HEK293 (cell line): ENCODE measurements at regions not wholly inside any gene's neighbourhood (a gene's known extent, or its start where the extent isn't known, plus 50 kb on each side); places are given as distances from the start of the nearest gene placed in this dataset.

Source experiments
- CTCF ChIA-PET: fragments of 350-600 bp; formaldehyde crosslinking; extraction: SDS; loops from one replicate; lab custom pipeline; 2021; ENCODE audit warnings: antibody characterized with exemption; lab: Yijun Ruan, JAX
- POLR2A ChIA-PET: fragments of 300-600 bp; formaldehyde crosslinking; extraction: SDS; loops from one replicate; lab custom pipeline; 2020; ENCODE audit warnings: antibody characterized with exemption, inconsistent platforms; lab: Yijun Ruan, JAX
- H3K27ac ChIP-seq: fragments of 200-500 bp; sonication (Bioruptor generic); 2 replicates; pipeline ENCODE4 v1.5.1; 2014; ENCODE audit warnings: low read depth, low read length, control low read depth, inconsistent platforms; ENCODE audit errors: extremely low read depth
- H3K36me3 ChIP-seq, 2 experiments: fragments of 200-500 bp in 1 of 2; sonication (Bioruptor generic) in 1 of 2; 1 replicate in 1 of 2; 2 replicates in 1 of 2; pipeline ENCODE4 v1.5.1; 2014 to 2017; ENCODE audit warnings: inconsistent platforms in 2 of 2, low read length in 2 of 2; ENCODE audit not compliant: control insufficient read depth in 2 of 2, insufficient read depth in 1 of 2
- H3K4me1 ChIP-seq: fragments of 200-500 bp; sonication (Bioruptor generic); 2 replicates; pipeline ENCODE4 v1.5.1; 2014; ENCODE audit warnings: mild to moderate bottlenecking, low read length, inconsistent platforms; ENCODE audit not compliant: control insufficient read depth, insufficient read depth
- H3K4me3 ChIP-seq: 2 replicates; pipeline ENCODE4 v1.5.1; 2011; ENCODE audit warnings: low read depth, mild to moderate bottlenecking, control low read depth, low read length, moderate library complexity
- H3K9me3 ChIP-seq: fragments of 200-500 bp; sonication (Bioruptor generic); 2 replicates; pipeline ENCODE4 v1.5.1; 2014; ENCODE audit warnings: low read depth, low read length, inconsistent platforms; ENCODE audit not compliant: control insufficient read depth, insufficient read depth
- IKZF3 ChIP-seq: fragments of 450-650 bp; IDR thresholded peaks from 2 replicates; pipeline ENCODE4 v1.5.0; 2018; ENCODE audit warnings: missing biosample characterization, mild to moderate bottlenecking, missing genetic modification characterization, moderate library complexity
- KLF10 ChIP-seq: fragments of 450-650 bp; IDR thresholded peaks from 2 replicates; pipeline ENCODE4 v1.5.1; 2018; ENCODE audit warnings: missing biosample characterization, mild to moderate bottlenecking, missing genetic modification characterization
- KLF9 ChIP-seq: fragments of 450-650 bp; formaldehyde crosslinking; IDR thresholded peaks from 2 replicates; pipeline ENCODE4 v1.5.1; 2016; ENCODE audit warnings: missing biosample characterization, missing genetic modification characterization, low read depth
- MZF1 ChIP-seq: fragments of 450-650 bp; formaldehyde crosslinking; IDR thresholded peaks from 2 replicates; pipeline ENCODE4 v1.5.1; 2017; ENCODE audit warnings: missing biosample characterization, missing genetic modification characterization, borderline replicate concordance
- OVOL3 ChIP-seq: fragments of 450-650 bp; formaldehyde crosslinking; IDR thresholded peaks from 2 replicates; pipeline ENCODE4 v1.5.1; 2016; ENCODE audit warnings: missing biosample characterization, missing genetic modification characterization
- SCRT2 ChIP-seq: fragments of 450-650 bp; formaldehyde crosslinking; IDR thresholded peaks from 2 replicates; pipeline ENCODE4 v1.5.1; 2016; ENCODE audit warnings: missing biosample characterization, missing genetic modification characterization
- ZBTB17 ChIP-seq: fragments of 450-650 bp; formaldehyde crosslinking; IDR thresholded peaks from 2 replicates; pipeline ENCODE4 v1.5.1; 2016; ENCODE audit warnings: missing biosample characterization, missing genetic modification characterization
- ZBTB20 ChIP-seq: fragments of 450-650 bp; formaldehyde crosslinking; IDR thresholded peaks from 2 replicates; pipeline ENCODE4 v1.5.1; 2016; ENCODE audit warnings: missing biosample characterization, missing genetic modification characterization
- ZBTB48 ChIP-seq: fragments of 450-650 bp; formaldehyde crosslinking; IDR thresholded peaks from 2 replicates; pipeline ENCODE4 v1.5.1; 2016; ENCODE audit warnings: missing biosample characterization, missing genetic modification characterization
- ZNF112 ChIP-seq: fragments of 450-650 bp; formaldehyde crosslinking; IDR thresholded peaks from 2 replicates; pipeline ENCODE4 v1.5.0; 2017; ENCODE audit warnings: missing biosample characterization, missing genetic modification characterization
- ZNF114 ChIP-seq: fragments of 450-650 bp; formaldehyde crosslinking; IDR thresholded peaks from 2 replicates; pipeline ENCODE4 v1.5.0; 2017; ENCODE audit warnings: missing biosample characterization, missing genetic modification characterization
- ZNF140 ChIP-seq: fragments of 450-650 bp; formaldehyde crosslinking; IDR thresholded peaks from 2 replicates; pipeline ENCODE4 v1.5.1; 2016; ENCODE audit warnings: missing biosample characterization, missing genetic modification characterization
- ZNF16 ChIP-seq: fragments of 450-650 bp; formaldehyde crosslinking; IDR thresholded peaks from 2 replicates; pipeline ENCODE4 v1.5.1; 2016; ENCODE audit warnings: low read depth, missing biosample characterization, missing genetic modification characterization
- ZNF280C ChIP-seq: fragments of 450-650 bp; formaldehyde crosslinking; IDR thresholded peaks from 2 replicates; pipeline ENCODE4 v1.5.1; 2016; ENCODE audit warnings: missing biosample characterization, missing genetic modification characterization
- ZNF302 ChIP-seq: fragments of 450-650 bp; formaldehyde crosslinking; IDR thresholded peaks from 2 replicates; pipeline ENCODE4 v1.5.1; 2016; ENCODE audit warnings: missing biosample characterization, missing genetic modification characterization, low read depth
- ZNF423 ChIP-seq: fragments of 450-650 bp; formaldehyde crosslinking; IDR thresholded peaks from 2 replicates; pipeline ENCODE4 v1.5.1; 2016; ENCODE audit warnings: missing biosample characterization, missing genetic modification characterization
- ZNF549 ChIP-seq: fragments of 450-650 bp; IDR thresholded peaks from 2 replicates; pipeline ENCODE4 v1.5.1; 2018; ENCODE audit warnings: missing biosample characterization, missing genetic modification characterization, mild to moderate bottlenecking, inconsistent platforms, moderate library complexity
- ZNF585B ChIP-seq: fragments of 450-650 bp; formaldehyde crosslinking; IDR thresholded peaks from 2 replicates; pipeline ENCODE4 v1.5.1; 2016; ENCODE audit warnings: missing biosample characterization, missing genetic modification characterization
- ZNF600 ChIP-seq: fragments of 450-650 bp; formaldehyde crosslinking; IDR thresholded peaks from 2 replicates; pipeline ENCODE4 v1.5.1; 2016; ENCODE audit warnings: missing biosample characterization, missing genetic modification characterization
- ZNF645 ChIP-seq: fragments of 450-650 bp; formaldehyde crosslinking; IDR thresholded peaks from 2 replicates; pipeline ENCODE4; 2016; ENCODE audit warnings: missing biosample characterization, missing genetic modification characterization
- ZNF654 ChIP-seq: fragments of 450-650 bp; formaldehyde crosslinking; IDR thresholded peaks from 2 replicates; pipeline ENCODE4 v1.5.1; 2016; ENCODE audit warnings: low read depth, missing biosample characterization, missing genetic modification characterization
- TF ChIP-seq, protein P1 (sequence below): fragments of 450-650 bp; formaldehyde crosslinking; IDR thresholded peaks from 2 replicates; pipeline ENCODE4 v1.5.1; 2016; ENCODE audit warnings: missing biosample characterization, missing genetic modification characterization, borderline replicate concordance
- TF ChIP-seq, protein P2 (sequence below): fragments of 450-650 bp; formaldehyde crosslinking; IDR thresholded peaks from 2 replicates; pipeline ENCODE4 v1.5.1; 2016; ENCODE audit warnings: missing biosample characterization, missing genetic modification characterization
- TF ChIP-seq, protein P3 (sequence below): fragments of 450-650 bp; formaldehyde crosslinking; IDR thresholded peaks from 2 replicates; pipeline ENCODE4 v1.5.1; 2017; ENCODE audit warnings: missing biosample characterization, missing genetic modification characterization
- TF ChIP-seq, protein P4 (sequence below): fragments of 450-650 bp; formaldehyde crosslinking; IDR thresholded peaks from 2 replicates; pipeline ENCODE4 v1.5.1; 2016; ENCODE audit warnings: missing biosample characterization, missing genetic modification characterization

GRCh38 chr3:145898487-145898886 is 262.5 kb downstream of the PLOD2 start (continued):
- no peak for TF ChIP-seq ZNF112
- no peak for TF ChIP-seq SCRT2 (tag by site-specific recombination)
- no peak for TF ChIP-seq ZNF280C (tag by site-specific recombination)
- no peak for TF ChIP-seq ZBTB17 (tag by site-specific recombination)
- TF ChIP-seq IKZF3 = no peak
- no peak for TF ChIP-seq ZNF654 (tag by site-specific recombination)
- TF ChIP-seq KLF10 = no peak
- no peak for TF ChIP-seq ZNF549
- TF ChIP-seq, all 188 proteins: peak for 0

DNA sequence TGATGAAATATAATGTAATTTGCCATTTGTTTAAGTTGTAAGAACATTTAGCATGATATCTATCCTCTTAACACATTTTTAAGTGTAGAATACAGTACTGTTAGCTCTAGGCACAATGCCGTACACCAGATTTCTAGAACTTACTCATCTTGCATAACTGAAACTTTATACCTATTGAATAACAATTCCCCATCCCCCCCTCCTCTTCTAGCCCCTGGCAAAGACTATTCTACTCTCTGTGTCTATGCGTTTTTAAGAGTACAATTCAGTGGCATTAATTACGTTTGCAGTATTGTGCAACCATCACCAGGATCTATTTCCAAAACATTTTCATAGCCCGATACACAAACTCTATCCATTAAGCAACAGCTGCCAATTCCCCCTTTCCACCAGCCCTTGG is 261.7 kb downstream of the PLOD2 start:
- CTCF ChIA-PET = no interaction called here
- POLR2A ChIA-PET = no interaction called here
- H3K36me3 ChIP-seq = no peaks in the 10 kb centered on the region
- no peak overlapping the region for H3K27ac ChIP-seq
- H3K4me1 ChIP-seq = no peaks in the 10 kb centered on the region
- no peaks in the 10 kb centered on the region for H3K9me3 ChIP-seq
- H3K4me3 ChIP-seq = no peak overlapping the region
- TF ChIP-seq ZNF280C (tag by site-specific recombination) (no peak), ZNF423 (tag by site-specific recombination) (no peak), ZNF140 (no peak), ZNF114 (no peak), ZNF302 (tag by site-specific recombination) (no peak), OVOL3 (tag by site-specific recombination) (no peak), ZNF645 (tag by site-specific recombination) (no peak), ZBTB20 (tag by site-specific recombination) (no peak), ZNF16 (no peak), KLF9 (tag by site-specific recombination) (no peak), ZNF585B (tag by site-specific recombination) (no peak), ZNF600 (tag by site-specific recombination) (no peak), MZF1 (tag by site-specific recombination) (no peak), ZBTB48 (no peak)
- TF ChIP-seq, protein P1, sequence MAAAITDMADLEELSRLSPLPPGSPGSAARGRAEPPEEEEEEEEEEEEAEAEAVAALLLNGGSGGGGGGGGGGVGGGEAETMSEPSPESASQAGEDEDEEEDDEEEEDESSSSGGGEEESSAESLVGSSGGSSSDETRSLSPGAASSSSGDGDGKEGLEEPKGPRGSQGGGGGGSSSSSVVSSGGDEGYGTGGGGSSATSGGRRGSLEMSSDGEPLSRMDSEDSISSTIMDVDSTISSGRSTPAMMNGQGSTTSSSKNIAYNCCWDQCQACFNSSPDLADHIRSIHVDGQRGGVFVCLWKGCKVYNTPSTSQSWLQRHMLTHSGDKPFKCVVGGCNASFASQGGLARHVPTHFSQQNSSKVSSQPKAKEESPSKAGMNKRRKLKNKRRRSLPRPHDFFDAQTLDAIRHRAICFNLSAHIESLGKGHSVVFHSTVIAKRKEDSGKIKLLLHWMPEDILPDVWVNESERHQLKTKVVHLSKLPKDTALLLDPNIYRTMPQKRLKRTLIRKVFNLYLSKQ (tag by site-specific recombination) = no peak
- TF ChIP-seq, protein P2, sequence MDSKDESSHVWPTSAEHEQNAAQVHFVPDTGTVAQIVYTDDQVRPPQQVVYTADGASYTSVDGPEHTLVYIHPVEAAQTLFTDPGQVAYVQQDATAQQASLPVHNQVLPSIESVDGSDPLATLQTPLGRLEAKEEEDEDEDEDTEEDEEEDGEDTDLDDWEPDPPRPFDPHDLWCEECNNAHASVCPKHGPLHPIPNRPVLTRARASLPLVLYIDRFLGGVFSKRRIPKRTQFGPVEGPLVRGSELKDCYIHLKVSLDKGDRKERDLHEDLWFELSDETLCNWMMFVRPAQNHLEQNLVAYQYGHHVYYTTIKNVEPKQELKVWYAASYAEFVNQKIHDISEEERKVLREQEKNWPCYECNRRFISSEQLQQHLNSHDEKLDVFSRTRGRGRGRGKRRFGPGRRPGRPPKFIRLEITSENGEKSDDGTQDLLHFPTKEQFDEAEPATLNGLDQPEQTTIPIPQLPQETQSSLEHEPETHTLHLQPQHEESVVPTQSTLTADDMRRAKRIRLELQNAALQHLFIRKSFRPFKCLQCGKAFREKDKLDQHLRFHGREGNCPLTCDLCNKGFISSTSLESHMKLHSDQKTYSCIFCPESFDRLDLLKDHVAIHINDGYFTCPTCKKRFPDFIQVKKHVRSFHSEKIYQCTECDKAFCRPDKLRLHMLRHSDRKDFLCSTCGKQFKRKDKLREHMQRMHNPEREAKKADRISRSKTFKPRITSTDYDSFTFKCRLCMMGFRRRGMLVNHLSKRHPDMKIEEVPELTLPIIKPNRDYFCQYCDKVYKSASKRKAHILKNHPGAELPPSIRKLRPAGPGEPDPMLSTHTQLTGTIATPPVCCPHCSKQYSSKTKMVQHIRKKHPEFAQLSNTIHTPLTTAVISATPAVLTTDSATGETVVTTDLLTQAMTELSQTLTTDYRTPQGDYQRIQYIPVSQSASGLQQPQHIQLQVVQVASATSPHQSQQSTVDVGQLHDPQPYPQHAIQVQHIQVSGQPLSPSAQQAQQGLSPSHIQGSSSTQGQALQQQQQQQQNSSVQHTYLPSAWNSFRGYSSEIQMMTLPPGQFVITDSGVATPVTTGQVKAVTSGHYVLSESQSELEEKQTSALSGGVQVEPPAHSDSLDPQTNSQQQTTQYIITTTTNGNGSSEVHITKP = no peak
- TF ChIP-seq, protein P3, sequence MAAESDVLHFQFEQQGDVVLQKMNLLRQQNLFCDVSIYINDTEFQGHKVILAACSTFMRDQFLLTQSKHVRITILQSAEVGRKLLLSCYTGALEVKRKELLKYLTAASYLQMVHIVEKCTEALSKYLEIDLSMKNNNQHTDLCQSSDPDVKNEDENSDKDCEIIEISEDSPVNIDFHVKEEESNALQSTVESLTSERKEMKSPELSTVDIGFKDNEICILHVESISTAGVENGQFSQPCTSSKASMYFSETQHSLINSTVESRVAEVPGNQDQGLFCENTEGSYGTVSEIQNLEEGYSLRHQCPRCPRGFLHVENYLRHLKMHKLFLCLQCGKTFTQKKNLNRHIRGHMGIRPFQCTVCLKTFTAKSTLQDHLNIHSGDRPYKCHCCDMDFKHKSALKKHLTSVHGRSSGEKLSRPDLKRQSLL (tag by site-specific recombination) = no peak
- TF ChIP-seq, protein P4, sequence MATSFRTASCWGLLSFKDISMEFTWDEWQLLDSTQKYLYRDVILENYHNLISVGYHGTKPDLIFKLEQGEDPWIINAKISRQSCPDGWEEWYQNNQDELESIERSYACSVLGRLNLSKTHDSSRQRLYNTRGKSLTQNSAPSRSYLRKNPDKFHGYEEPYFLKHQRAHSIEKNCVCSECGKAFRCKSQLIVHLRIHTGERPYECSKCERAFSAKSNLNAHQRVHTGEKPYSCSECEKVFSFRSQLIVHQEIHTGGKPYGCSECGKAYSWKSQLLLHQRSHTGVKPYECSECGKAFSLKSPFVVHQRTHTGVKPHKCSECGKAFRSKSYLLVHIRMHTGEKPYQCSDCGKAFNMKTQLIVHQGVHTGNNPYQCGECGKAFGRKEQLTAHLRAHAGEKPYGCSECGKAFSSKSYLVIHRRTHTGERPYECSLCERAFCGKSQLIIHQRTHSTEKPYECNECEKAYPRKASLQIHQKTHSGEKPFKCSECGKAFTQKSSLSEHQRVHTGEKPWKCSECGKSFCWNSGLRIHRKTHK (tag by site-specific recombination) = no peak
